SK-N-SH (cell line): ENCODE measurements at regions not wholly inside any gene's neighbourhood (a gene's known extent, or its start where the extent isn't known, plus 50 kb on each side); places are given as distances from the start of the nearest gene placed in this dataset.

Experiments used
- CTCF ChIP-seq: fragments of 200-600 bp; sonication (generic); IDR thresholded peaks from 2 replicates; pipeline ENCODE4 v1.6.1; 2017; ENCODE audit warnings: antibody characterized with exemption, mild to moderate bottlenecking, moderate library complexity
- ELF1 ChIP-seq: IDR thresholded peaks from 2 replicates; pipeline ENCODE4 v1.4.0; 2012

GRCh38 chr1:79695138-79695537 is 688.6 kb upstream of the ADGRL4 start:
- TF ChIP-seq ELF1 (no peak), CTCF (no peak)
